Amniotic stem cell (primary cell): ENCODE measurements at regions not wholly inside any gene's neighbourhood (a gene's known extent, or its start where the extent isn't known, plus 50 kb on each side); places are given as distances from the start of the nearest gene placed in this dataset.

ENCODE experiments used
- DNase-seq: peaks from one replicate; lab custom pipeline; 2025; lab: John Stamatoyannopoulos, UW

GRCh38 chr13:106034201-106034600 is 501.3 kb downstream of the EFNB2 start:
- DNase-seq: no peak

- DNase-seq: peak; percentile 54
These were observed 501.8 kb downstream of the EFNB2 start for GRCh38 chr13:106033659-106034058.

- no peak for DNase-seq
These were observed 503.0 kb downstream of the EFNB2 start for GRCh38 chr13:106032441-106032840.

- DNase-seq: no peak
These were observed 505.7 kb downstream of the EFNB2 start for GRCh38 chr13:106029676-106030290.

- DNase-seq: peak; percentile 15
These were observed 506.6 kb downstream of the EFNB2 start for GRCh38 chr13:106028911-106029310.

GRCh38 chr13:106011600-106011999 is 523.9 kb downstream of the EFNB2 start:
- DNase-seq: no peak

- no peak for DNase-seq
These were observed 524.6 kb downstream of the EFNB2 start for GRCh38 chr13:106010836-106011235.

GRCh38 chr13:106008540-106008939 is 526.9 kb downstream of the EFNB2 start:
- no peak for DNase-seq

- no peak for DNase-seq
These were observed 528.3 kb downstream of the EFNB2 start for GRCh38 chr13:106007156-106007555.

GRCh38 chr13:106003651-106004050 is 531.8 kb downstream of the EFNB2 start:
- no peak for DNase-seq

GRCh38 chr13:106001443-106001842 is 534.0 kb downstream of the EFNB2 start:
- DNase-seq: no peak

- DNase-seq: no peak
These were observed 537.6 kb downstream of the EFNB2 start for GRCh38 chr13:105997581-105998550.

- DNase-seq: no peak
These were observed 539.0 kb downstream of the EFNB2 start for GRCh38 chr13:105996391-105997025.

GRCh38 chr13:105994340-105994739 is 541.1 kb downstream of the EFNB2 start:
- no peak for DNase-seq

- DNase-seq: no peak
These were observed 543.7 kb downstream of the EFNB2 start for GRCh38 chr13:105991622-105992277.

- no peak for DNase-seq
These were observed 544.3 kb downstream of the EFNB2 start for GRCh38 chr13:105991131-105991530.

GRCh38 chr13:105990256-105990958 is 545.1 kb downstream of the EFNB2 start:
- no peak for DNase-seq

- DNase-seq: no peak
These were observed 550.8 kb downstream of the EFNB2 start for GRCh38 chr13:105984646-105985045.

- DNase-seq: no peak
These were observed 551.2 kb downstream of the EFNB2 start for GRCh38 chr13:105984236-105984635.

- DNase-seq: no peak
These were observed 553.1 kb downstream of the EFNB2 start for GRCh38 chr13:105982219-105982930.
